ENCODE measurements at regions not wholly inside any gene's neighbourhood (a gene's known extent, or its start where the extent isn't known, plus 50 kb on each side); places are given as distances from the start of the nearest gene placed in this dataset. TPM values are rescaled to one million over a fixed set of nuclear protein-coding genes. Genes with fewer than 3 reads are reported as not detected.
"Not testable (repeated sequence)": the region's sequence is repeated elsewhere in the genome, so short reads cannot be mapped to it uniquely, and the experiment has no call there.

GRCh38 chr6:58406659-58407058 is 1089.2 kb downstream of the PRIM2 start:
- not testable (repeated sequence) for DNase-seq

- no peak for DNase-seq
Measured at GRCh38 chr6:58419321-58419720, 1101.9 kb downstream of the PRIM2 start.

Small RNAs in the stretch of these regions (small RNA-seq; reads per million reads assigned to genes)
- not detected for gene AL603755.1 (ENCODE audit: low replicate concordance)
